ENCODE measurements at regions not wholly inside any gene's neighbourhood (a gene's known extent, or its start where the extent isn't known, plus 50 kb on each side); places are given as distances from the start of the nearest gene placed in this dataset.
"Not testable (repeated sequence)": the region's sequence is repeated elsewhere in the genome, so short reads cannot be mapped to it uniquely, and the experiment has no call there.

DNA sequence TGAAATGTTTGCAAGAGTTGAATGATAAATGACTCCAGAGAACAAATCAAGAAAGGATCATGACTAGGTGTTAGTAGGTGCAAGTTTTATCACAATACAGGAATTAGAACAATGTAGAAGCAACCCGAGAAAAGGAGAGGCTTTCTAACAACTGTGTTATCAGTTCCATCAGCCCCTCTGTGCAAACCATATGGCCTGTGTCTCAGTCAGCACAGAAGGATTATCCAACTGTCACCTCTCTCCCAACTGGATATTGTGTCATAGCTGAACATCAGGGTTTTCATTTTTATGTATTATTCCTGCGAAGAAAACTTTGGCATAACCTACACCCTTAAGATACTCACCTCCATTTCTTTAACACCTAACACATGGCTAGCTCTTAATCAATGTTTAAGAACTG lies 321.6 kb upstream of the RND3 start:
- Histone ChIP-seq H3K36me3 (no peaks in the 10 kb centered on the region), H3K27ac (no peak overlapping the region), H3K4me1 (no peaks in the 10 kb centered on the region), H3K9ac (no peak overlapping the region), H4K20me1 (no peaks in the 10 kb centered on the region), H3K4me3 (no peak overlapping the region), H3K9me3 (no peaks in the 10 kb centered on the region), H3K4me2 (no peak overlapping the region), H3K27me3 (no peaks in the 10 kb centered on the region)
- TF ChIP-seq Cebpa-rat (IDR thresholded peaks at IDR 0.05) = no peak

GRCh38 chr2:150806336-150806735 lies 318.9 kb upstream of the RND3 start:
- Histone ChIP-seq H3K9ac (no peak overlapping the region), H3K4me1 (no peaks in the 10 kb centered on the region), H3K36me3 (no peaks in the 10 kb centered on the region), H3K4me2 (no peak overlapping the region), H3K9me3 (no peaks in the 10 kb centered on the region), H4K20me1 (no peaks in the 10 kb centered on the region), H3K4me3 (no peak overlapping the region), H3K27ac (no peak overlapping the region), H3K27me3 (no peaks in the 10 kb centered on the region)
- TF ChIP-seq Cebpa-rat (IDR thresholded peaks at IDR 0.05) = no peak

GRCh38 chr2:150803689-150804398 lies 316.4 kb upstream of the RND3 start:
- H3K4me3 ChIP-seq = no peak overlapping the region
- no peak overlapping the region for H3K27ac ChIP-seq
- H3K9ac ChIP-seq = no peak overlapping the region
- H3K27me3 ChIP-seq = no peaks in the 10 kb centered on the region
- H3K4me1 ChIP-seq = no peaks in the 10 kb centered on the region
- no peaks in the 10 kb centered on the region for H3K9me3 ChIP-seq
- no peak overlapping the region for H3K4me2 ChIP-seq
- no peaks in the 10 kb centered on the region for H4K20me1 ChIP-seq
- TF ChIP-seq Cebpa-rat (IDR thresholded peaks at IDR 0.05) = no peak
- H3K36me3 ChIP-seq = no peaks in the 10 kb centered on the region

GRCh38 chr2:150802635-150803034 lies 315.2 kb upstream of the RND3 start:
- H3K4me1 ChIP-seq = no peaks in the 10 kb centered on the region
- H3K36me3 ChIP-seq = no peaks in the 10 kb centered on the region
- H4K20me1 ChIP-seq = no peaks in the 10 kb centered on the region
- no peak overlapping the region for H3K9ac ChIP-seq
- no peak overlapping the region for H3K4me3 ChIP-seq
- H3K27ac ChIP-seq = no peak overlapping the region
- no peak overlapping the region for H3K4me2 ChIP-seq
- H3K27me3 ChIP-seq = no peaks in the 10 kb centered on the region
- H3K9me3 ChIP-seq = no peaks in the 10 kb centered on the region
- no peak for TF ChIP-seq Cebpa-rat (IDR thresholded peaks at IDR 0.05)

GRCh38 chr2:150796236-150796635 lies 308.8 kb upstream of the RND3 start:
- not testable (repeated sequence) for H3K9me3 ChIP-seq, H3K27me3 ChIP-seq, H3K9ac ChIP-seq, H3K4me3 ChIP-seq, H3K27ac ChIP-seq, H3K4me2 ChIP-seq, H3K4me1 ChIP-seq, H4K20me1 ChIP-seq, H3K36me3 ChIP-seq

- no peak overlapping the region for H3K27ac ChIP-seq
Observed at GRCh38 chr2:150792780-150793300, 305.4 kb upstream of the RND3 start.

GRCh38 chr2:150791567-150791966 lies 304.1 kb upstream of the RND3 start:
- no peak for TF ChIP-seq Cebpa-rat (IDR thresholded peaks at IDR 0.05)
- no peaks in the 10 kb centered on the region for H3K4me1 ChIP-seq
- H3K9ac ChIP-seq = no peak overlapping the region
- H3K27me3 ChIP-seq = no peaks in the 10 kb centered on the region
- no peak overlapping the region for H3K4me3 ChIP-seq
- H4K20me1 ChIP-seq = no peaks in the 10 kb centered on the region
- H3K4me2 ChIP-seq = no peak overlapping the region
- H3K9me3 ChIP-seq = no peaks in the 10 kb centered on the region
- H3K27ac ChIP-seq = no peak overlapping the region
- H3K36me3 ChIP-seq = no peaks in the 10 kb centered on the region

More at GRCh38 chr2:150792780-150793300, 305.4 kb upstream of the RND3 start:
- no peak overlapping the region for H3K4me3 ChIP-seq
- no peaks in the 10 kb centered on the region for H3K4me1 ChIP-seq
- no peaks in the 10 kb centered on the region for H3K9me3 ChIP-seq
- H3K36me3 ChIP-seq = no peaks in the 10 kb centered on the region
- H3K4me2 ChIP-seq = no peak overlapping the region
- no peaks in the 10 kb centered on the region for H3K27me3 ChIP-seq
- no peak overlapping the region for H3K9ac ChIP-seq
- no peak for TF ChIP-seq Cebpa-rat (IDR thresholded peaks at IDR 0.05)
- no peaks in the 10 kb centered on the region for H4K20me1 ChIP-seq

DNA sequence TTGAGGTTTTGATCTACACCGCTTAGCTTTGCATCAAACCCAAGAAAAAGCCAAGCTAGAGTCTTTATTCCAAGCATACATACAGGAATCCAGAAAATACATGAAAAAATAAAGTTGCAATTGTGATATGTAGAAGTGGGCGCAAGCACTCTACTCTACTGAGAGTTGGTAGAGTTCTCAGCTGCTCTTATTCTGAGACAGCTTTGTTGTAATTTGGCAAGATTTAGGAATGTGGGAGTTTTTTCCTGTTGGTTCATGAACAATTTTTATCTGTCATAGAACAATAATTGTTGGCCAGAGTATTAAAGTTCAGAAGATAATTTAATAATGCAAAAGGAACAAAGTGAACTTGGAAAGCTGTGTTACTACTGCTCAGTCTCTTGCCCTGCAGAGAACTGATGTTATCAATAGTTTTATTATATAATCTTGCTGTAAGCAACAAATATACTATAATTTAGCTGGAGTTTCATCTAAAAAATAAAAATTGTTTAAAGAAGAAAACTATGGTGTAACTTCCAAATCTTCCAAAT lies 302.0 kb upstream of the RND3 start:
- no peaks in the 10 kb centered on the region for H3K36me3 ChIP-seq
- H3K4me1 ChIP-seq = no peaks in the 10 kb centered on the region
- H3K27ac ChIP-seq = no peak overlapping the region
- no peaks in the 10 kb centered on the region for H3K27me3 ChIP-seq
- H3K9ac ChIP-seq = no peak overlapping the region
- no peak for TF ChIP-seq Cebpa-rat (IDR thresholded peaks at IDR 0.05)
- no peaks in the 10 kb centered on the region for H3K9me3 ChIP-seq
- H4K20me1 ChIP-seq = no peaks in the 10 kb centered on the region
- H3K4me3 ChIP-seq = no peak overlapping the region
- no peak overlapping the region for H3K4me2 ChIP-seq

DNA sequence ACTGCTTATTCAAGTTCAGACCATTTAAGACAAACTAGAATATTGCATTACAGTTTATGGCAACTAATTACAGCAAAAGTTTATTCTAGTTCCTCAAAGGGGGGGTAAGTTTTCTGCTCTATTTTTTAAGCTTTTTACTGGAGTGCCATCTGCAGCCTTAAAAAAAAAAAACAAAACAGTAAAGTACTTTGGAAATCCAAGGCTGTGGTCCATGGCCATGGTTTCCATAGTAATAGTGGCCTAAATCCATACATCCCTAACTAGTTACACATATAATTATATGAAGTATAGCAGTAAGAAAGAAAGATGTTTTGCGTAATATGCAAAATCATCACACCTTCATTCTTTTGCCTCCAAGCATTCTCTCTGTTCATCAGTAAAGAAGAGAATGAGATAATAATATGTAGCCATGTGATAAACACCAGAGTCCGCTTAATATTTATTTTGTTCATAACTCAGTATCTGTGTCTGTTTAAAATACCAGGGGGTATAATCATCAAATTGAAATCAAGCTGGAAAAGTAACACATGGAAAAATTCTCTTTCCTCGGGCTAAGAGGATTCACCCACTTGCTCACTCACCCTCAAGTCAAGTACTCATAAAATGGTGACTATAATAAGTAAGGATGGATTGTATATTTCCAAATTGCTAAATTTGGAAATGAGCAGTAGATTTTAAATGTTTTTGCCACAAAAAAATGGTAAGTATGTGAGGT lies 301.1 kb upstream of the RND3 start:
- H3K4me3 ChIP-seq = no peak overlapping the region
- no peaks in the 10 kb centered on the region for H3K36me3 ChIP-seq
- H3K9ac ChIP-seq = no peak overlapping the region
- H3K9me3 ChIP-seq = no peaks in the 10 kb centered on the region
- no peak overlapping the region for H3K4me2 ChIP-seq
- H3K27ac ChIP-seq = no peak overlapping the region
- H3K27me3 ChIP-seq = no peaks in the 10 kb centered on the region
- TF ChIP-seq Cebpa-rat (IDR thresholded peaks at IDR 0.05) = no peak
- H3K4me1 ChIP-seq = no peaks in the 10 kb centered on the region
- H4K20me1 ChIP-seq = no peaks in the 10 kb centered on the region

- Histone ChIP-seq H3K9me3 (no peaks in the 10 kb centered on the region), H4K20me1 (no peaks in the 10 kb centered on the region), H3K36me3 (no peaks in the 10 kb centered on the region), H3K4me3 (no peak overlapping the region), H3K27ac (no peak overlapping the region), H3K4me1 (no peaks in the 10 kb centered on the region), H3K27me3 (no peaks in the 10 kb centered on the region), H3K4me2 (no peak overlapping the region), H3K9ac (no peak overlapping the region)
- TF ChIP-seq Cebpa-rat (IDR thresholded peaks at IDR 0.05) = no peak
Observed at GRCh38 chr2:150787353-150788093, 300.1 kb upstream of the RND3 start.

Measured in BLaER1 (cell line).